ENCODE measurements at regions not wholly inside any gene's neighbourhood (a gene's known extent, or its start where the extent isn't known, plus 50 kb on each side); places are given as distances from the start of the nearest gene placed in this dataset.

GRCh38 chr10:80908611-80909010, 370.9 kb downstream of the SH2D4B start:
- no peaks in the 10 kb centered on the region for H3K79me2 ChIP-seq (ENCODE audit: control insufficient read depth, insufficient read depth, low read length)
- H2AFZ ChIP-seq (ENCODE audit: low read length) = no peak overlapping the region
- H3K27me3 ChIP-seq (ENCODE audit: control insufficient read depth, insufficient read depth, low read length) = no peaks in the 10 kb centered on the region
- H3K4me1 ChIP-seq (ENCODE audit: control insufficient read depth, extremely low read depth, insufficient read depth, low read length) = no peaks in the 10 kb centered on the region
- H3K9ac ChIP-seq (ENCODE audit: insufficient read depth, low read length) = no peak overlapping the region
- no peaks in the 10 kb centered on the region for H3K36me3 ChIP-seq (ENCODE audit: control insufficient read depth, insufficient read depth, low read length)
- no peak overlapping the region for H3K4me2 ChIP-seq (ENCODE audit: extremely low read depth, insufficient read depth, low read length)
- H3K27ac ChIP-seq (ENCODE audit: insufficient read depth, low read length) = no peak overlapping the region
- no peak for DNase-seq (ENCODE audit: low read depth in 2 of 2)
- no peak for TF ChIP-seq EZH2 (IDR thresholded peaks at IDR 0.05; ENCODE audit: low read length, missing control alignments)
- TF ChIP-seq, protein P1, sequence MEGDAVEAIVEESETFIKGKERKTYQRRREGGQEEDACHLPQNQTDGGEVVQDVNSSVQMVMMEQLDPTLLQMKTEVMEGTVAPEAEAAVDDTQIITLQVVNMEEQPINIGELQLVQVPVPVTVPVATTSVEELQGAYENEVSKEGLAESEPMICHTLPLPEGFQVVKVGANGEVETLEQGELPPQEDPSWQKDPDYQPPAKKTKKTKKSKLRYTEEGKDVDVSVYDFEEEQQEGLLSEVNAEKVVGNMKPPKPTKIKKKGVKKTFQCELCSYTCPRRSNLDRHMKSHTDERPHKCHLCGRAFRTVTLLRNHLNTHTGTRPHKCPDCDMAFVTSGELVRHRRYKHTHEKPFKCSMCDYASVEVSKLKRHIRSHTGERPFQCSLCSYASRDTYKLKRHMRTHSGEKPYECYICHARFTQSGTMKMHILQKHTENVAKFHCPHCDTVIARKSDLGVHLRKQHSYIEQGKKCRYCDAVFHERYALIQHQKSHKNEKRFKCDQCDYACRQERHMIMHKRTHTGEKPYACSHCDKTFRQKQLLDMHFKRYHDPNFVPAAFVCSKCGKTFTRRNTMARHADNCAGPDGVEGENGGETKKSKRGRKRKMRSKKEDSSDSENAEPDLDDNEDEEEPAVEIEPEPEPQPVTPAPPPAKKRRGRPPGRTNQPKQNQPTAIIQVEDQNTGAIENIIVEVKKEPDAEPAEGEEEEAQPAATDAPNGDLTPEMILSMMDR (conservative IDR thresholded peaks at IDR 0.05 in 1 of 2, IDR thresholded peaks at IDR 0.05 in 1 of 2; ENCODE audit: low read depth in 1 of 2, low read length in 2 of 2) = no peak
- no peaks in the 10 kb centered on the region for H4K20me1 ChIP-seq (ENCODE audit: control insufficient read depth, extremely low read depth, insufficient read depth, low read length)
- H3K9me3 ChIP-seq (ENCODE audit: control insufficient read depth, insufficient read depth, low read depth, low read length) = no peaks in the 10 kb centered on the region
- H3K4me3 ChIP-seq (replicated peaks in 1 of 4; ENCODE audit: control extremely low read depth in 1 of 4, insufficient read depth in 1 of 4, low read depth in 3 of 4, low read length in 4 of 4) = no peak overlapping the region

DNA sequence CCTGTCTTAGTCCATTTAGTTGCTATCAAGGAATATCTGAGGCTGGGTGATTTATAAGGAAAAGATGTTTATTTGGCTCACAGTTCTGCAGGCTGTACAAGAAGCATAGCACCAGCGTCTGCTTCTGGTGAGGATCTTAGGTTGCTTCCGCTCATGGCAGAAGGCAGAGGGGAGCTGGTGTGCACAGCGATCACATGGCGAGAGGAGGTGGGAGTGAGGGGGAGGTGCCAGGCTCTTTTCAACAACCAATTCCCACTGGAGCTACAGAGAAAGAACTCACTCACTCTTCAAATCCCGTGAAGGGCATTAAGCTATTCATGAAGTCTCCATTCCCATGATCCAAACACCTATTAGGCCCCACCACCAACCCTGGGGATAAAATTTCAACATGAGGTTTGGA, 371.6 kb downstream of the SH2D4B start:
- Histone ChIP-seq H3K36me3 (ENCODE audit: control insufficient read depth, insufficient read depth, low read length) (no peaks in the 10 kb centered on the region), H3K9me3 (ENCODE audit: control insufficient read depth, insufficient read depth, low read depth, low read length) (no peaks in the 10 kb centered on the region), H3K27ac (ENCODE audit: insufficient read depth, low read length) (no peak overlapping the region), H3K27me3 (ENCODE audit: control insufficient read depth, insufficient read depth, low read length) (no peaks in the 10 kb centered on the region), H4K20me1 (ENCODE audit: control insufficient read depth, extremely low read depth, insufficient read depth, low read length) (no peaks in the 10 kb centered on the region), H3K9ac (ENCODE audit: insufficient read depth, low read length) (no peak overlapping the region), H3K4me1 (ENCODE audit: control insufficient read depth, extremely low read depth, insufficient read depth, low read length) (no peaks in the 10 kb centered on the region), H3K4me3 (replicated peaks in 1 of 4; ENCODE audit: control extremely low read depth in 1 of 4, insufficient read depth in 1 of 4, low read depth in 3 of 4, low read length in 4 of 4) (no peak overlapping the region), H3K4me2 (ENCODE audit: extremely low read depth, insufficient read depth, low read length) (no peak overlapping the region), H3K79me2 (ENCODE audit: control insufficient read depth, insufficient read depth, low read length) (no peaks in the 10 kb centered on the region), H2AFZ (ENCODE audit: low read length) (no peak overlapping the region)
- TF ChIP-seq EZH2 (IDR thresholded peaks at IDR 0.05; ENCODE audit: low read length, missing control alignments) = no peak
- TF ChIP-seq, protein P1 (conservative IDR thresholded peaks at IDR 0.05 in 1 of 2, IDR thresholded peaks at IDR 0.05 in 1 of 2; ENCODE audit: low read depth in 1 of 2, low read length in 2 of 2) = no peak
- DNase-seq (ENCODE audit: low read depth in 2 of 2) = no peak

DNA sequence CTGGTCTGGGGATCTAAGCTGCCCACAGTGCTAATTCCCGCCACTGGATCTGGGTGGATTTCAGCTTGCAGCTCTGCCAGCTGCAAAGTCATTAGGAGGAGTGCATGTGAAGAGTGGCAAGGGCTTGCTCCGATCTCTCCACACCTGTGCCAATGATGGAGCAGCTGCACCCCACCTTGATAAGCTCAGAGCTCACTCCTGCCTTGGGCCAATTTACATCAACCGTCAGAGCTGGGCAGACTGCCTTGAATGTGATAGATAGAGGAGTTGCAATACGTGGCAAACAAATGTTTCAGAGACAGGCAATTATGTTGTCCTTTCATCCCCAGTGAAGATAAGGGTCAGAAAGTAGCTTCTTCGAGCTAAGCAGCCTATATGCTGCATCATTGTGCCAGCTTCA, 379.9 kb downstream of the SH2D4B start:
- H3K79me2 ChIP-seq (ENCODE audit: control insufficient read depth, insufficient read depth, low read length) = no peaks in the 10 kb centered on the region
- no peaks in the 10 kb centered on the region for H3K9me3 ChIP-seq (ENCODE audit: control insufficient read depth, insufficient read depth, low read depth, low read length)
- H3K4me2 ChIP-seq (ENCODE audit: extremely low read depth, insufficient read depth, low read length) = no peak overlapping the region
- no peak overlapping the region for H3K27ac ChIP-seq (ENCODE audit: insufficient read depth, low read length)
- H2AFZ ChIP-seq (ENCODE audit: low read length) = no peak overlapping the region
- H3K4me1 ChIP-seq (ENCODE audit: control insufficient read depth, extremely low read depth, insufficient read depth, low read length) = no peaks in the 10 kb centered on the region
- no peaks in the 10 kb centered on the region for H4K20me1 ChIP-seq (ENCODE audit: control insufficient read depth, extremely low read depth, insufficient read depth, low read length)
- TF ChIP-seq, protein P1 (conservative IDR thresholded peaks at IDR 0.05 in 1 of 2, IDR thresholded peaks at IDR 0.05 in 1 of 2; ENCODE audit: low read depth in 1 of 2, low read length in 2 of 2) = no peak
- TF ChIP-seq EZH2 (IDR thresholded peaks at IDR 0.05; ENCODE audit: low read length, missing control alignments) = no peak
- no peak overlapping the region for H3K9ac ChIP-seq (ENCODE audit: insufficient read depth, low read length)
- no peaks in the 10 kb centered on the region for H3K27me3 ChIP-seq (ENCODE audit: control insufficient read depth, insufficient read depth, low read length)
- H3K4me3 ChIP-seq (replicated peaks in 1 of 4; ENCODE audit: control extremely low read depth in 1 of 4, insufficient read depth in 1 of 4, low read depth in 3 of 4, low read length in 4 of 4) = no peak overlapping the region
- DNase-seq (ENCODE audit: low read depth in 2 of 2) = no peak
- no peaks in the 10 kb centered on the region for H3K36me3 ChIP-seq (ENCODE audit: control insufficient read depth, insufficient read depth, low read length)

Measured in fibroblast of lung (primary cell).